HUES64 (cell line): ENCODE measurements at regions not wholly inside any gene's neighbourhood (a gene's known extent, or its start where the extent isn't known, plus 50 kb on each side); places are given as distances from the start of the nearest gene placed in this dataset.
A peak's percentile ranks its signal among the peaks of the same experiment; 100 is the strongest.

ENCODE experiments used
- H3K27ac ChIP-seq: 2 replicates; pipeline ENCODE4 v1.7.0; 2013; ENCODE audit warnings: low read depth, low read length, inconsistent platforms
- H3K27me3 ChIP-seq: 2 replicates; pipeline ENCODE4 v1.6.1; 2013; ENCODE audit warnings: mild to moderate bottlenecking, low read length; ENCODE audit not compliant: insufficient read depth
- H3K36me3 ChIP-seq: 2 replicates; pipeline ENCODE4 v1.6.1; 2013; ENCODE audit warnings: mild to moderate bottlenecking, low read length; ENCODE audit not compliant: insufficient read depth
- H3K4me1 ChIP-seq: 2 replicates; pipeline ENCODE4 v1.6.1; 2013; ENCODE audit warnings: mild to moderate bottlenecking, low read length, moderate library complexity; ENCODE audit not compliant: insufficient read depth
- H3K4me3 ChIP-seq: 2 replicates; pipeline ENCODE4 v1.5.1; 2013; ENCODE audit warnings: mild to moderate bottlenecking, low read length, moderate library complexity
- H3K9ac ChIP-seq: 2 replicates; pipeline ENCODE4 v1.6.1; 2013; ENCODE audit warnings: mild to moderate bottlenecking, low read depth, low read length
- H3K9me3 ChIP-seq: 2 replicates; pipeline ENCODE4 v1.6.1; 2013; ENCODE audit warnings: low read depth, low read length; ENCODE audit not compliant: insufficient read depth
- WGBS: fragments of 150-250, 120-280 bp; methylation state at CpG from one replicate; pipeline ENCODE4 v1.1.7; 2013; ENCODE audit warnings: missing lambda C conversion rate; 5-methylcytosine and 5-hydroxymethylcytosine counted together

DNA sequence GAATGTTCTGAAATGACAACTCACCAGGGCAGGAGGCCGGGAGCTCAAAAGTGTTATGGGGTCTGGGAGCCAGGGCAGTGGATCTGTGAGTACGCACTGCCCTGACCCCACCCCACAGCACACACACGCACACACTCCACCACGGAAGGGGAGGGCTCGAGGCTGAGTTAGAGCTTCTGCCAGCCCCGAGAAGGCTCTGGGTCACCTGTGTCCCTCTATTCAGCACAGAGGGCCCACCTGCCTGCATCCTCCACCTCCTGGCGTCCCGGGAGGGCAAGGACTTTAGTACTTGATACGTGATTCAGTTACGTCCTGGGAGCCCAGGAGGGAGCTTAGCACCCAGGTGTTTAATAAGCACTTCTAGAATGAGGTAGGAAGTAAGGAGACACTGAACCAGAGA is 190.0 kb upstream of the GPR12 start:
- Histone ChIP-seq H3K4me3 (no peak overlapping the region), H3K9me3 (no peaks in the 10 kb centered on the region), H3K27me3 (no peaks in the 10 kb centered on the region), H3K9ac (no peak overlapping the region), H3K4me1 (no peaks in the 10 kb centered on the region), H3K27ac (no peak overlapping the region), H3K36me3 (no peaks in the 10 kb centered on the region)
- WGBS, result 86% methylated on average over 10 of the region's 10 CpGs

DNA sequence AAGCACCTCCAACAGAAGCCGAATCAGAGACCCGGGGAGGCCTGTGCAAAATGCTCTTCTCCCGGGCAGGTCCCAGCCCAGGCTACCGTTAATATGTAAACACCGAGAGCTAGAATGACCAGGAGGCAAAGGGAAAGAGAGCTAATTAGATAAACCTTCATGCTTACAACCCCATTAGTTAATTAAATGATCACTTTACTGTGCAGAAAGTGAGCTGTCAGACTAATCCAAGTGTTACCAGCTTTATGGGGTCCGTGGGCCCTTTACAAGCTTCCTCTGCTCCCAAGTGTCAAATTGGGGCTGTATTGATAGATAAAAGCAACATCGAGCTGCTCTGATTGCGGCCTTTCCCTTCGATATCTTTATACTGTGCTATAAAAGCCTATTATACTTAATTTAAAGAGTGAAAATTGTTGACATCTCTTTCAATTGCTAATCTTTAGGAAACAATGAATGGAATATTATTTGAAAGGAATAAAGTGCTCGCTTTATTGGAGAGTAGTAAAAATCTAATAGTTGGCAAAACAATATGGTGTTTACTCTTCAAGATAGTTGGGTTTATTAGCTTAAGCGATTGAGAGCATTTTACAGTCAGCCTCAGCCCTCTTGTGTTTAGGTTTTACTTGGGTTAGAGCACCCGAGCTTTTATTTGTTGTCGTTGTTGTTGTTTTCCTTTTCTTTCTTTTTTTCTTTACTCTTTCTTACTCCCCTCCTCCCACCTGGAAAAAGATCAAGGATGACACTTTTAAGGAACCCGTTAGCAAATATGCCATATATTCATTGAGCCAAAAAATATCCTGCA is 189.3 kb upstream of the GPR12 start:
- no peaks in the 10 kb centered on the region for H3K4me1 ChIP-seq
- WGBS, result 85% methylated on average over 11 of the region's 14 CpGs

DNA sequence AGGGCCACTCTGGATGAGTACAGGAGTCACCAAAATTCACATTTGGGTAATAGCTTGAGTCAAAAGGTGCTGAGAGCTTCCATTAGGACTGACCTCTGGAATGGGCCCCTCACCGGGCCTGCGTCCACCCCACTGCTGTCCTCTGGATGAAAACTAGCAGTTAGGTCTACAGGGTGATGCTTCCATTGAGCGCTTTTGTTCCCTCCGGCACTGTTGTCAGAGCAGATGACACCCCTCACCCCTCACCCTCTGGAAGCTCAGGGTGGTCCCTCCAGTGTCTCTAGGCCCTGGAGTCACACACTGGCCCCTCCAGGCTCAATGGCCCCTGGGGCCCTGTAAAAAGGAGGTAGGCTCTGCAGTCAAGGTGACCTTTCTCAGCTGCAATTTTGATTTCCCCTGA is 187.8 kb upstream of the GPR12 start:
- Histone ChIP-seq H3K27ac (no peak overlapping the region), H3K36me3 (no peaks in the 10 kb centered on the region), H3K4me1 (peaks cover under 1% of the 10 kb centered on the region; the same call in 1 of the 2 replicates), H3K4me3 (no peak overlapping the region), H3K9ac (no peak overlapping the region), H3K27me3 (no peaks in the 10 kb centered on the region), H3K9me3 (no peaks in the 10 kb centered on the region)
- WGBS, result 95% methylated on average over 4 of the region's 4 CpGs

More for the DNA sequence above, 189.3 kb upstream of the GPR12 start:
- H3K9me3 ChIP-seq, result no peaks in the 10 kb centered on the region
- H3K36me3 ChIP-seq, result no peaks in the 10 kb centered on the region
- H3K27ac ChIP-seq, result no peak overlapping the region
- no peak overlapping the region for H3K9ac ChIP-seq
- no peaks in the 10 kb centered on the region for H3K27me3 ChIP-seq
- no peak overlapping the region for H3K4me3 ChIP-seq

DNA sequence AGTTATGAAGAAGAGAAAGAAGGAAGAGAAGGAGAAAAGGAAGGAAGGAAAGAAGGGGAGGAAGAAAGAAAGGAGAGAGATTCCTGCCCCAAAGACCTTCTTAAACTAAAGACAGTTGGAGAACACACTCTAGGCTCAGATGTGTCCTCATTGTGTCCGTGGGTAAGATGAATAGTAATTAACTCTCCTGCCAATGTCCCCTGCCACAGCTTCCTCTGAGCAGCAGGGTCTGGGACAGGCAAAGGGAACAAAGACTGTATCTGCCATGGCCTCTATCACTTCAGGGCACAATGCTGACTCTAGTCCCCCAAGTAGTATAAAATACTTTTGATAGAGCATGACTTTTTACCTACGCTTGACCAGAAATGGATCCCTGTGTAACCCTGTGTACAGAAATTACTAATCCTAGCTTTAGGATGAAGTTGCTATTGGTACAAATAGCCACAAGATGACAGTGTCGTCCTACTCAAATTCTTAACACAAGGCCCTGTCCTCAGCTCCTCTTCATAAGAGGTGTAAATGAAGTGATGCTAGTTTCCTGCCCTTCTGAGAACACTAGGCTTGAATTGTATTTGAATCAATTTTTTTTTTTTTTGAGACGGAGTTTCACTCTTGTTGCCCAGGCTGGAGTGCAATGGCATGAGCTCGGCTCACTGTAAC is 186.2 kb upstream of the GPR12 start:
- Histone ChIP-seq H3K4me1 (peaks cover 2% of the 10 kb centered on the region; the same call in 1 of the 2 replicates), H3K9me3 (no peaks in the 10 kb centered on the region), H3K27me3 (no peaks in the 10 kb centered on the region), H3K4me3 (no peak overlapping the region), H3K9ac (no peak overlapping the region), H3K36me3 (no peaks in the 10 kb centered on the region), H3K27ac (no peak overlapping the region)
- WGBS, result 55% methylated on average over 2 of the region's 5 CpGs

DNA sequence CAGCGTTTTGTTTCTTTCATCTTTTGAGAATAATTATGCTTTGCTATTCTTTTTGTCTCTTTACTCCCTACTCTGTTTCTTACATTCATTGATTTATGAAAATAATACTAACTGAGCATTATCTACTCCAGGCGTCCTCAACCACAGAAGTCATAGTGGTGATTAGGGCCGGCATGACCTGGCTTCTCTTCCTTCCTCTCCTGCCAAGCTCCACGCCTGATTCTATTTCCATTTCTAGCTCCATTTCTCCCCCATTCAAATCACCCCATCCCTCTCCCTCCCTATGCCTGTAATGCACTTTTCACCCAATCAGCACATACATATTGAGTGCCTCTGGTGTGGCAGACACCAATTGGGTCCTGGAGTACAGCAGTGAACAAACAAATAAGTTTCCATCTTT is 183.2 kb upstream of the GPR12 start:
- H3K4me1 ChIP-seq, result peaks cover 2% of the 10 kb centered on the region; the same call in 1 of the 2 replicates
- no peaks in the 10 kb centered on the region for H3K36me3 ChIP-seq
- no peaks in the 10 kb centered on the region for H3K9me3 ChIP-seq
- no peak overlapping the region for H3K4me3 ChIP-seq
- no peak overlapping the region for H3K9ac ChIP-seq
- WGBS, result 93% methylated on average over 3 of the region's 4 CpGs
- H3K27ac ChIP-seq, result no peak overlapping the region
- H3K27me3 ChIP-seq, result no peaks in the 10 kb centered on the region

DNA sequence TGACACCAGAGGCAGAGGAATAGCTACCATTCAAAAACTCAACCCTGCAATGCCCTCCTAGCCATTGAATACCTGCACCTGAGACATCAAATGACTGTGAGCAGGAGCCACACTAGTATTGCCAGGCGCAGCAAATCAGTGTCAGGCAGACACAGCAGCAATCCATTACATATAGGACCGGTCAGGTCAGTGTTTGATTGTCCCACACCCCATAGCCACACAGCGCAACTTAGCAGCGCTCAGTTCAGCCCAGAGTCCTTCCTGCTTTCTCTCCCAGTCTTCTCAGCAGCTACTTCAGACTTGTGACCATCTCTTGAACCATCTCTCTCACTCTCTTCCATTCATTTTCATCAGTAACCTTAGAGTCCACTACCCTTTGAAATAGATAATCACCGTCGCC is 181.6 kb upstream of the GPR12 start:
- no peak overlapping the region for H3K4me3 ChIP-seq
- H3K36me3 ChIP-seq, result no peaks in the 10 kb centered on the region
- 84% methylated on average over 6 of the region's 6 CpGs for WGBS
- no peak overlapping the region for H3K9ac ChIP-seq
- H3K27me3 ChIP-seq, result no peaks in the 10 kb centered on the region
- peaks cover 2% of the 10 kb centered on the region; the same call in 1 of the 2 replicates for H3K4me1 ChIP-seq
- no peaks in the 10 kb centered on the region for H3K9me3 ChIP-seq
- no peak overlapping the region for H3K27ac ChIP-seq

DNA sequence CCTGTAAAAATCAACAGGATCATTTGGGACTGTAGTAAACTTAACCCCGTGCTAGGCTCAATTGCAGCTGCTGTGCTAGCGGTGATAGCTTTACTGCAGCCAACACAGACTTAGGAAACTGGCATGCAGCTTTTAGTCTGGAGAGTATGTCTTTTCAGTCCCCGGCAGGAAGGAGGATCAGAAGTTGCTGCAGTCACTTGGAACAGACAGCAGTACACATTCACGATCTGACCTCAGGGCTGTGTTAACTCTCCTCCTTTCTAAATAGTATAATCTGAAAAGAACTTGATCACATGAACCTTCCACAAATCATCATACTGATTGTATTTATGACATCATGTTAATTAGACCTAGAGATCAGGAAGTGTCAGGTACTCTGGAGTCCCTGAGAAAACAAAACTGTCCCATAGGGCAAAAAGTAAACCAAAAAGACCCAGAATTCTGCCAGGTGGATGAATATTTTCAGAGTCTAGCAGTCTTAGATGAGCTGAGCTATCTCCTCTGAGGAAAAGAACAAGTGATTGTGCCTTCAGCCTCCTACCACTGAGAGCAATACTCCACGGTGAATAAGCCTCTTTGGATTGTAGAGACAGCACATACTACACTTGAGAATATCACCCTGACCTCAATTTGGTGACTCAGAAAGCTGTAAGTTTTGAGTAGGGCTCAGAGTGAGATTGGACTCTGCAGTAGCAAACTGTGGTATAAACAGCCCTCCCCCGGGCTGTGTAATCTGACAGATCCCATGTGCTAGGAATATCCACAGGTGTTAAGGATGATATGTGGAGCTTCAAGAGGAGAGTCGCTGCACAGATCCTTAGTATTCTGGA is 181.0 kb upstream of the GPR12 start:
- 83% methylated on average over 7 of the region's 7 CpGs for WGBS
- H3K27me3 ChIP-seq, result no peaks in the 10 kb centered on the region
- no peak overlapping the region for H3K9ac ChIP-seq

DNA sequence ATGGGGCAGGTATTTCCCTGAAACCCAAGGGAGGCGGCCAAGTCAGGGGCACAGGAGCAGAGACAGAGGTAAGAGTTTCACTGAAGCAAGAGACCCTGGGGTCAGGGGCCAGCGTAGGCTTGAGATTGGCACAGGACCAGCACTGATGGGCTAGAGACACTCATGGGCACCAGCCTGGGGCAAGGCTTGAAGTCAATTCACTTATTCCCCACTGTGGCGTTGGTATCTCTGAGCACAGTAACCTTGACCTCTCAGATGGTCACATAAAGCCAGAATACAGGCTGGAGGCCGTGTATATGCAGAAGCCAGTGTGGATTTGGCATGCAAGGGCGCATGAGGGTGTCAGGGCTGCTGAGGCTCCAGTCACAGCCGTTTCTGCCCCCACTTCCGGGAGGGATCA is 173.5 kb upstream of the GPR12 start:
- Histone ChIP-seq H3K27ac (no peak overlapping the region), H3K4me1 (no peaks in the 10 kb centered on the region), H3K9me3 (0 out of 2 replicates have a peak, but pooled peaks cover 5% of the 10 kb centered on the region), H3K9ac (no peak overlapping the region), H3K36me3 (no peaks in the 10 kb centered on the region), H3K4me3 (no peak overlapping the region), H3K27me3 (no peaks in the 10 kb centered on the region)
- 89% methylated on average over 7 of the region's 7 CpGs for WGBS

More for the DNA sequence above, 181.0 kb upstream of the GPR12 start:
- Histone ChIP-seq H3K27ac (no peak overlapping the region), H3K36me3 (no peaks in the 10 kb centered on the region), H3K4me1 (peaks cover 2% of the 10 kb centered on the region; the same call in 1 of the 2 replicates), H3K4me3 (no peak overlapping the region), H3K9me3 (0 out of 2 replicates have a peak, but pooled peaks cover 1% of the 10 kb centered on the region)

DNA sequence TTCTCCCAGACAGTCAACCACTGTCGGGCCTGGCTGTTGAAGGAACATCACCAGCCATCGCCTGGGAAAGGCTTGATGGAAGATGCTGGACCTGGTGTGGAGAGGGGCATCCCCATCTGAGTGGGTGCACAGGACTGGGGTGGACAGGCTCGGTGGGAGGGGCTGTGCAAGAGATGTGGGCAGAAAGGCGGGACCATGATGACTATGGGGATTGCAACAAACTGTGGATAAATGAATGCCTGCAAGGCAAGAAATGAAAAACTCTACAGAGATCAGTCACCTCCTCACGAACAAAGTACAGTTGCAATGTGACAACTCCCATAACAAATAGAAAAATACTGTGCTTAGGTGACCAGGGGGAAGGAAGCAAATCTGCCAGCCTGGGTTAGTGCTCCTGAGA is 171.9 kb upstream of the GPR12 start:
- 0 out of 2 replicates have a peak, but pooled peaks cover 5% of the 10 kb centered on the region for H3K9me3 ChIP-seq
- H3K4me1 ChIP-seq, result no peaks in the 10 kb centered on the region
- H3K27me3 ChIP-seq, result no peaks in the 10 kb centered on the region
- no peak overlapping the region for H3K4me3 ChIP-seq
- no peak overlapping the region for H3K27ac ChIP-seq
- no peaks in the 10 kb centered on the region for H3K36me3 ChIP-seq
- 82% methylated on average over 5 of the region's 5 CpGs for WGBS
- no peak overlapping the region for H3K9ac ChIP-seq

DNA sequence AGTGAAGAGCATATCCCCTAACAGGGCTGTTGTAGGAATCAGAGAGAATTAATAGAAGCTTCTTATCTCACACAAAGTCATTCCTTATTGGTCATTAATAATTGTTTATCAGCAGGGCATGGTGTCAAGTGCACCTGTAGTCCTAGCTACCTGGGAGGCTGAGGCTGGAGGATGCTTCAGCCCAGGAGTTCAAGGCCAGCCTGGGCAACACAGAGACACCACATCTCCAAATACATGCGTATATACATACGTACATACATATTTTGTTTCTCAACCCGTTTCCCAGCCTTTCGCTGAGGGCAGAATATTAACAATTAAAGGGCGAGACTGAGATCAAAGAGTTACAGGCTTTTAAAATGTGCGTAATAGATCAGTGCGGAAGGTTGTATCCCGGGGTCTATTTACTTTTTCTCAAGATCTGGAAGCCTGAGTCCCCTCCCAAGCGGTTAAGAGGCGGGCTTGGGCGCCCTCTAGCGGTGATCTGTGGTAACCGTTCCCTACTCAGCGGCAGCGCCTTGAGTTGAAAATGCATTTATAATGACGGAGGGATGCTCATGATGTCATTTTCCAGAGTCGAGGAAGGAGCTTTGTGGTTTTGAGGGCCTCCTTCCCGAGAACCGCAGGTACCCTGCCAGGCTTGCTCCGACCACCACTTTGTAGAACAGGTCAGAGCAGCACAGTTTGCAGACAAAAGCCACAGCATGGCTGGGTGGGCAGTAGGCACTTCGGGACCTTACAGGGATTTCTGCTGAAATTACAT is 169.6 kb upstream of the GPR12 start:
- WGBS, result 16% methylated on average over 21 of the region's 21 CpGs
- Histone ChIP-seq H3K27me3 (no peaks in the 10 kb centered on the region), H3K9me3 (no peaks in the 10 kb centered on the region), H3K27ac (no peak overlapping the region), H3K9ac (peak overlapping the region; percentile 19; the same call in 1 of the 2 replicates), H3K36me3 (no peaks in the 10 kb centered on the region), H3K4me3 (peak overlapping the region; percentile 42), H3K4me1 (no peaks in the 10 kb centered on the region)
